ENCODE measurements at regions not wholly inside any gene's neighbourhood (a gene's known extent, or its start where the extent isn't known, plus 50 kb on each side); places are given as distances from the start of the nearest gene placed in this dataset.

DNA sequence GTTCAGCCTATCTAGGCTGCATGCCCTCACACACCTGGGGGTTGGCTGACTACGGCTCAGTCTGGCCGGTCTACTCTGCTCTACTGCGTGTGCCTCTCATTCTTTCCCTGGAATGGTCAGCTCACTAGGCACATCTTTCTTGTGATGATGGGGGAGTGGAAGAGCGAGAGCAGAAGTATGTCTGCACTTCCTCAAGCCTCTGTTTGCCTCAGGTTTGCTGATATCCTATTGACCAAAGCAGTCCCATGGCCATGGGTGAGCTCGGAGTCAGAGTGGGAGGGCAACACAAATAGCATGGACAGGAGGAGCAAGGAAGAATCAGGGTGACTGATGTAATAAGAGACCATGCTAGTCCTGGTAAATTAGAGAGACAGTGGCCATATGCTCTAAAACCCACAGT is 167.9 kb upstream of the PRICKLE2 start:
- TF ChIP-seq, protein P1, sequence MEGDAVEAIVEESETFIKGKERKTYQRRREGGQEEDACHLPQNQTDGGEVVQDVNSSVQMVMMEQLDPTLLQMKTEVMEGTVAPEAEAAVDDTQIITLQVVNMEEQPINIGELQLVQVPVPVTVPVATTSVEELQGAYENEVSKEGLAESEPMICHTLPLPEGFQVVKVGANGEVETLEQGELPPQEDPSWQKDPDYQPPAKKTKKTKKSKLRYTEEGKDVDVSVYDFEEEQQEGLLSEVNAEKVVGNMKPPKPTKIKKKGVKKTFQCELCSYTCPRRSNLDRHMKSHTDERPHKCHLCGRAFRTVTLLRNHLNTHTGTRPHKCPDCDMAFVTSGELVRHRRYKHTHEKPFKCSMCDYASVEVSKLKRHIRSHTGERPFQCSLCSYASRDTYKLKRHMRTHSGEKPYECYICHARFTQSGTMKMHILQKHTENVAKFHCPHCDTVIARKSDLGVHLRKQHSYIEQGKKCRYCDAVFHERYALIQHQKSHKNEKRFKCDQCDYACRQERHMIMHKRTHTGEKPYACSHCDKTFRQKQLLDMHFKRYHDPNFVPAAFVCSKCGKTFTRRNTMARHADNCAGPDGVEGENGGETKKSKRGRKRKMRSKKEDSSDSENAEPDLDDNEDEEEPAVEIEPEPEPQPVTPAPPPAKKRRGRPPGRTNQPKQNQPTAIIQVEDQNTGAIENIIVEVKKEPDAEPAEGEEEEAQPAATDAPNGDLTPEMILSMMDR (IDR thresholded peaks at IDR 0.05): no peak
- no peak for TF ChIP-seq MAFK (IDR thresholded peaks at IDR 0.05; ENCODE audit: partially characterized antibody)
- TF ChIP-seq, protein P2, sequence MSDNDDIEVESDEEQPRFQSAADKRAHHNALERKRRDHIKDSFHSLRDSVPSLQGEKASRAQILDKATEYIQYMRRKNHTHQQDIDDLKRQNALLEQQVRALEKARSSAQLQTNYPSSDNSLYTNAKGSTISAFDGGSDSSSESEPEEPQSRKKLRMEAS (IDR thresholded peaks at IDR 0.05): no peak
- TF ChIP-seq RAD21 (conservative IDR thresholded peaks at IDR 0.05 in 1 of 2, IDR thresholded peaks at IDR 0.05 in 1 of 2): no peak
- TF ChIP-seq CBX8 (IDR thresholded peaks at IDR 0.05): no peak
